Body of pancreas (tissue), 4 donors: ENCODE measurements at regions not wholly inside any gene's neighbourhood (a gene's known extent, or its start where the extent isn't known, plus 50 kb on each side); places are given as distances from the start of the nearest gene placed in this dataset.

ENCODE experiments used
- CTCF ChIP-seq, 7 experiments: fragments of 450-650 bp in 4 of 7; fragments of 200-600 bp in 3 of 7; sonication (generic) in 3 of 7; IDR thresholded peaks; one replicate each; pipeline ENCODE4 v1.5.1; 2016 to 2019; ENCODE audit warnings: antibody characterized with exemption in 7 of 7
- POLR2A ChIP-seq, 3 donors: fragments of 450-650 bp; IDR thresholded peaks; one replicate each; pipeline ENCODE4 v1.6.1; 2016; ENCODE audit warnings: antibody characterized with exemption in 3 of 3, mild to moderate bottlenecking in 2 of 3

- TF ChIP-seq POLR2A (IDR thresholded peaks at IDR 0.05), result no peak
- TF ChIP-seq CTCF (IDR thresholded peaks at IDR 0.05), result no peak
Measured at GRCh38 chr13:31468114-31468902, 268.5 kb downstream of the B3GLCT start.
